Stimulated activated CD4-positive, alpha-beta T cell treated with anti-CD3 and anti-CD28 coated beads, TNF-alpha, amount 100 ng/mL, for 48 hours (primary cell): ENCODE measurements at regions not wholly inside any gene's neighbourhood (a gene's known extent, or its start where the extent isn't known, plus 50 kb on each side); places are given as distances from the start of the nearest gene placed in this dataset.
"Not testable (repeated sequence)": the region's sequence is repeated elsewhere in the genome, so short reads cannot be mapped to it uniquely, and the experiment has no call there.

ENCODE experiments used
- DNase-seq, 3 donors: peaks; one replicate each; pipeline ENCODE4 v3.0.0-alpha.2; 2020; ENCODE audit warnings: low read depth in 3 of 3

DNA sequence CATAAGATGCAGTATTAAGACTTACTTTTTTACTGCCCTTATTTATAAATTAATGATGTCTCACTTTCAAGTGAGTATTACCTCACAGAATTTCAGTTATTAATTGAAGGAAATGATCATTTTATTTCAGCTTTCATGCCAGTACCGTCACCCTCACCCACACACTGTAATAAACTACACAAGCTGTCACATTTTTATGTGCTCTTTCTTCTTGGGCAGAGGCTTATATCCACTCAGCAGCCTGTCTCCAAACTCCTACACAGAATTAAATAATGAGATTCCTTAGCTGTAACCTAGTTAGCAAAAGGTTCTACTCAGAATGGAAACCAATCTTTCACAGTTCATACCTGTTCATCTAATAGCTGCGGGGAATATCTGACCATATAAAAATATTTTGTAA, 1915.8 kb upstream of the CDH6 start:
- DNase-seq, result no peak

DNA sequence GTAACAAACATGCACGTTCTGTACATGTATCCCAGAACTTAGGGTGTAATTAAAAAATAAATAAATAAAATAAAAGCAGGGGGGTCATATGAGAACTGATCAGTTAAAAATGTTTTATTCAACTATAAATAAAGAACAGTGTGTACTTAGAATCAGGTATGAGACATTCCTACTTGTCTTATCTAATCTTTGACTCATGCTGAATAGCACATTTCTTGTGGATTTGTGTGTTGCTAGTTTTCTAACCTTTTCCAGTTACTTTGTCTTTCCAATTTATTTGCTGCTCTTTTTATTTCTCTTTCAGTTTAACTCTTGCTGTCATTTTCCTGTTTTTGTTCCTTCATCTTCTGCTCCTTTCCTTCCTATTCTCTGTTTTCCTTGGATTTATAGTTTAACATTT, 1917.1 kb upstream of the CDH6 start:
- no peak for DNase-seq

DNA sequence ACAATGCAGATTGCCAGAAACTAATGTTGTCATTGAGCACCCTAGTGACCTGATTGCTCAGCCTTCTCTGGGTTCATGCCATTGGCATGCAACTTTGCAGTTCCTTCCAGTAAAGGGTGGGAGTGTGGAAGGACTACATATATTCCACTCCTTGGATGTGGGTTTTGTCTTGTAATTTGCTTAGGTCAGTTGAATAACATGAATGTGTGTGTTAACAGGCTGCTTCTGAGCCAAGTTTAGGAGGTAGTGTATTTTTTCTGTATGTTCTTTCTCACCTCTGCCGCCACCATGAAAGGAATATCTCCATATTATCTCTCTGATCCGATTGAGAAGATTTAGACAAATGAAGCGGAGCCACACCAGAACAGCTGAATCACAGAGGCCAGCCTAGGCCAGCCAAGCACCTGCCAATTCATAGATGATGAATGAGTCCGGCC, 1929.6 kb upstream of the CDH6 start:
- DNase-seq, result no peak

DNA sequence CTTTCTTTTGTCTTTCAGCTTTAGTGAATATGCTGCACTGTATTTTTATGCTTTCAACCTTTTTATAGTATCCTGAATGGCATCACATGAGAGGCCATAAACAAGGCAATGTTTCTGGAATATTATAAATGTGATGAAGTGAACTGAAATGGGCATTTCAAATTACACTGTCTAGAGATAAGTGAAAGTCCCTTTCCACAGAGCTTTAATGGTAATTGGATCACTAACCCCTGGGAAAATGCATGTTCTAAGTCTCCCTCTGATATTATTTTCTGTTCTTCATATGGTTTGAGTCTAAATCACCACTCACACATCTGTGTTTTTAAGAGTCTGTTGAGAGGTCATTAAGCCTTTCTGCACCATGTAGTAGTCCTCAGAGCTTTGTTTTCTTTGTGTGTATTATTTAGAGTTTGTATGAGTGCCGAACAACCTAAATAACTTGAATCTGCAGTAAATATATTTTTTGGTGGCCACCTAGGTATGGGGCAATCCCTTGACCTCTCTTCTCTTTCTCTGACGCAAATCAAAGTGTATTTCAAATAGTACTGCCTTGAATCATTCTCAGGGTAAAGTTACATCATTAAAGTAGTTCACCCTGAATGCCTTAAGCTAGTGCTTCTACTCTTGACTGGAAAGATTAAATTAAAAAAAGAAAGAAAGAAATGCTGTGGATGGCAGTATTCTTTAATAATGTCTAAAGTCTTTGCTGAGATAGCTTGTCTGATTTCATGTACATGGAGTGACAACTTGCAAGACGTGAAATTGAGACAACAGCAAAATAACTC, 1931.0 kb upstream of the CDH6 start:
- no peak for DNase-seq

DNA sequence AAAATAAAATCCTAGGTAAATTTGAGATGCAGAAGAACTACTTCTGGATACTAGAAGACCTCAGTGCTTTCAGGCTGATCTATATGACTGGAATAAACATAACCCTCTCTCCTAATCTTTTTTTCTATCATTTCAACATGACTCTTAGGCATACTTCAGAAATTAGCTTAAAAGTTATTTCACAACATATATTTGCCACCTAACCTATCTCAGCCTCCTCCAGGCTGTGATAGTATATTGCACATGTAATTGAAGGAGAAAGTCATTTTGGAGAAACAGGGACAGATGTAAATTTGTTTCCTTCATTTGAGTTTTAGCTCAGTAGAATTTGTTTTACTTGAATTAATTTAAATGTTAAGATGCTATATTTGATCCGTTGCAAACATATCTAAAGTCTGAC, 1932.3 kb upstream of the CDH6 start:
- DNase-seq, result no peak

DNA sequence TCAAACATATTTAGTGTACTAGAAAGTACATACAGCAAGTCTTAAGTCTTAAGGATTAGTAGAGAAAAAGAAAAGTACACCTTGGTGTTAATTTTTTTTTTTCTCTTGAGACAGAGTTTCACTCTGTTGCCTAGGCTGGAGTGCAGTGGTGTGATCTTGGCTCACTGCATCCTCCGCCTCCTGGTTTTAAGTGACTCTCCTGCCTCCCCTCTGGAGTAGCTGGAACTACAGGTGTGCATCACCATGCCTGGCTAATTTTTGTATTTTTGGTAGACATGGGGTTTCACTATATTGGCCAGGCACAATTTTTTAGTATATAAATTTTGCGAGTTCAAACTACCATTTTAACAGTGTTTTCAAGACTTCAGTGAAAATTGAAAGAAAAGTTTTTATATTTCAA, 1941.1 kb upstream of the CDH6 start:
- no peak for DNase-seq

DNA sequence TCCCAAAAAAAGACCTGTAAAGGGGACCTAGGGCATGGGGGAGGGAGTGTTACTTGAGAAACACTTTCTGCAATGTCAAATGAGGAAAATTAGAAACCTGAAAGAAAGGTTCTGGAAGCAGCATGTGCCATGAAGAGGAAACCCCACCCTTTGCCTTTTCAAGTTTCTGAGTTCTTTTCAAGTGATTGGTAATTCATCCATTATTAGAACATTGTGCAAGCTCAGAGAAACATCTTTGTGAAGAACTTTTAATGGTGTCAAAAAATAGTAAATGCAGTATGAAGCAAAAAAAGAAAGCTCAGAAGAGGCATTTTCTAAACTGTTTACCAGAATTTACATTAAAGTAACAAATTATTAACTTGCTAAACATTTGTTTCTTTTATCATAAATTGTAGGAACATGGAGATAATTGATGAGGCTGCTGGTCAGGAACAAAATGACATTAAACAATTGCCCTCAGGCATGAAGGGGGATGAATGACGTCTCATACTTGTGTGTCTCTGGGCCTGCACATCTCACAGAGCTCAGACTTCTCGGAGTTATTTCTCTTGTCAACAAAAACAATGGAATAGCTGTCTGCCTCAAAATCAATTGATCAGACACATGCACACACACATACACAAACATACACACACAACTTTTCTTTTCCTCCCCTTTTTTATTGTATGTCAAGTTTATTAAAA, 1946.0 kb upstream of the CDH6 start:
- DNase-seq, result no peak

DNA sequence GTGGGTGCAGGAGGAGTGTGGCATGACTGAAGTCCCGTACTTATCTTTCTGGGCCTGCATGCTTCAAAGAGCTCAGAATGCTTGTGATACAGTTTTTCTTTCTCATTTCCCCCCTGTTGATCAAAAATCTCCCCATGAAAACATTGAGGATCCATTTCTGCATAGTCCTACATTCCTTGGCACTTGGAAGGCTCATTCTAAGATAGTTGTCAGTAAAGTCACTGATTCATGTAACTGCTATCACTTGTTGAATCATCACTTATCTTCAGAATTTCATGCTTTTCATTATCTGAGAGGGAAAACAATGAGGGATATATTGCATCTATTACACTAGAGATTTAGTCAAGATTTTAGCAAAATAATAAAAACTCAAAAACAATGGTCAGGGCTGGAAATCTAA, 1953.1 kb upstream of the CDH6 start:
- no peak for DNase-seq

DNA sequence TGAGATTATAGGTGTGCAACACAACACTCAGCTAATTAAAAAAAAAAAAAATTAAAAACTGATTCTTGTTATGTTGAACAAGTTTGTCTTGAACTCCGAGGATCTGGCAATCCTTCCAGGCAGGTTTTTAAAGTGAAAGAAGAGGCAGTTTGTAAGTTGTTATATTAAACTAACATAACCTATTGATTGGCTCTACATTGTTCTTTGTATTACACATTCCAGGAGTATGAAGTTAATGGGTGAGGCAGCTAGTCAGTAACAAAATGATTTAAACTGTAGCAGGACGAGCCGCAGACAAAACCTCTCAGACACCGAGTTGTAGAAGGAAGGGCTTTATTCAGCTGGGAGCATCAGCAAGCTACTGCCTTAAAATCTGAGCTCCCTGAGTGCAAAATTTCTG, 1953.9 kb upstream of the CDH6 start:
- DNase-seq, result no peak

DNA sequence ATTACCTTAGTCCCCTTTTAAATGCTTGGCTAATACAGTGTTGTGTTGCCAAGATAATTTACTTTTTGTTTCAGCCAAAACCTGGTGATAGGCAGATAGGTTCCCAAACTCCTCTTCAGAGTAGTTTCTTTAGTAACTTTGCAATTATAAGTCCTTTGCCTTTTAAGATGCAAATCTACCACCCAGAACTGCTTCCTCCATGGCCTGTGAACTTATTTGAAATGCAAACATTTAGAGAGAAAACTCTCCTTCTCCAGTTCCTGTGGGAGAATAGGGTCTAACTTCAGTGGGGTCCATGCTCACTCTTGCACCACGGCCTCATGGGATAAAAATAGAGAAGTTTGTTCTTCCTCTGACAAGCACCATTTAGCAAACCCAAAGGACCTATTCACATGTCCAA, 1955.4 kb upstream of the CDH6 start:
- DNase-seq, result no peak

DNA sequence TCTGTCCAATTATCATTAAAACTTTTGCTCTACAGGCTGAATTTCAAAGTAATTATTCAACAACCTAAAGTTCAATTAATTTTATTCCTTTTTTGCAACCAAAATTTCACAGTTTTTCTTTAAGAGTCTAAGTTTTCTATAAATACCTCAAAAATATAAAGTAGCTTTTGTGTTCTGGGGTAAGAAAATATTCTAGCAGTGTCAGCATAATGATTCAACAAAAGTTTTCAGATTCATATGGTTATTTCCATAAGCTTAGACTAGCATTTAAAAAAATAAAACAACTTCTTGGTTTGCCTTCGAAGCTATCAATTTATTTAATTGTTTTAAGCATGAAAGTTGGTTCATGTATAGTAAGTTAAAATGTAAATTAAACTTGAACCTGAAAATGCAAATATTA, 1962.3 kb upstream of the CDH6 start:
- no peak for DNase-seq

DNA sequence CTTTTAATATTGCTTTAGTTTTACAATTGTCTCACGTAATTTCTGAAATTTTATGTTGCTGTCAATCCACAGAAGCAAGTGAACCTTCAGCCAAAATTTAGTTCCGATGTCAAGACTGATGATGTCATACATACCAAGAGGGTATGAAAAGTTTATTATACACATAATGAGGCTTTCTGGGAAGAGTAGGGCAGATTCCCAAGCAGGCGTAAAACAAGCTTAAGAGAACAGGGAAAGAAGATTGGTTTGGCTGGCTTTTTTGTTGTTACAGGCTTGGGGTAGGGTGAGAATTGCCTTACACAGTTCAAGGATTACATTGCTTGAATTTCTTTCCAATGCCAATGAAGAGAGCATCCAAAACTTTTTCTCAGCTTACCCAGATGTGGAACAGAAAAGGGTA, 1962.9 kb upstream of the CDH6 start:
- DNase-seq, result no peak

DNA sequence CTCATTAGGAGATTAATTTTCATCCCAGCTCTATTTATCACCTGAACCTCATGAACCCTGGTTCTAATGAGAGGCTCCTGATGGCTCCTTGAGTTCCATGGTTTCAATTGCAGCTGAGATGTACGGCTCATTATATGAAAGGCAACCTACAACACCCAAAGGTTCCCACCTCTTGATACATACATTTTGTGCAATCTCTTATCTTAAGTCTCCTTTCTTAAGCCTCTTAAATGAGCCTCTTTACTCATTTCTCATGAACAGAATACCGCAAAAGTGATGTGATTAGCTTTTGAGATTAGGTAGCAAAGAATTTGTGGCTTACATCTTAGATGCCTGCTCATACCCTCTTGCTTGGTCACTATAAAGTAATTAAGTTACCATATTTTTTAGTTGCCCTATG, 1964.0 kb upstream of the CDH6 start:
- no peak for DNase-seq

DNA sequence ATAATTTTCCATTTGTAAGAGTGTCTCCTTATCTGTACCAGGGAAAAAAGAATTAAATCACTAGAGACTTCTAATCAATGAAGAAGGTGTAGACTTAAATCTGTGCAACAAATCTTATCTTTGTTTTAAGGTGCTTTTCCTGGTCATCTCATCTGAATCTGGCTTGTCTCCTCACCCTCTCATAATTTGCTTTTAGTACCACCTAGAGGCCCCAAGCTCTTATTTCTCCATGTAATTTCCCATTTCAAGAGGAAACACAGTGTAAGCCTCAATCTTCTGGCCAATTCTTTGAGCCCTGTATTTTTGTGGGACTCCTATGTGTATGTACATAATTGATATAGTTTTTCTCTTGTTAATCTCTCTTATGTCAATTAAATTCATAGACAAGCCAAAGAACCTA, 1975.3 kb upstream of the CDH6 start:
- DNase-seq, result no peak

DNA sequence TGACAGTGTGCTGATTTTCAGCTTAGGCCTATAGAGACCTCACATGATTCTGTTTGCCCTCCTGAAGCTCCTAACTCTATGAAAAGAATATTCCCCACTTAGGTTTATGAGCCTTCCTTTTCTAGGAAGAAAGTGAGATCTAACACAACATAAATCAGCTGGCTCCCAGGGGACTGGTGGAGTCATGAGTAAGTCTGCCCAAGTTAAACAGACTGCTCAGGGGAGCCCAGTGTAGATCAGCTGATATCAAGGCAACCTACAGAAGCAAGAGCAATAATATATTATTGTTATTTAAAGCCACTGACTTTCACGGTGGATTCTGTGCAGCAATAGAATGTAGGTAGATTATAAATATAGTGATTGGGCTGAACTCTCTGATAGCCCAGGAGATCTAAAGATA, 1978.6 kb upstream of the CDH6 start:
- DNase-seq, result no peak

DNA sequence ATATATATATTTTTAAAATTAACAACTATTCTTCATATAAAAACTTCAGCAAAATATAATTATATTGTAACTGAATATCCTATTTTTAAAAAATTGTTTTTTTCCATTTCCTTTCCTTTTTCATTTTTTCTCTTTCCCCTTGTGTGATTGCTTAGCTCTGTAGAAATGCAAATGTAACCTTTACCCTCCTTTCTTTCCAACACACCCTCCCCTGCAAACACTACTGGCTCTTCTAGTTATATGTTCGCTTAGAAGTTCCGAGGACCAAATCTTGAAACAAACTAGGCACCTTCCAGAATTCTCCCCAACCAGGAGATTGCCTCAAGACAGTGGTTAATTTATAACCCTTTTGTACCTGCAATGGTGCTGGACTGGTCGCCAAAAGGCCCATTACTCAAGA, 1980.0 kb upstream of the CDH6 start:
- no peak for DNase-seq

DNA sequence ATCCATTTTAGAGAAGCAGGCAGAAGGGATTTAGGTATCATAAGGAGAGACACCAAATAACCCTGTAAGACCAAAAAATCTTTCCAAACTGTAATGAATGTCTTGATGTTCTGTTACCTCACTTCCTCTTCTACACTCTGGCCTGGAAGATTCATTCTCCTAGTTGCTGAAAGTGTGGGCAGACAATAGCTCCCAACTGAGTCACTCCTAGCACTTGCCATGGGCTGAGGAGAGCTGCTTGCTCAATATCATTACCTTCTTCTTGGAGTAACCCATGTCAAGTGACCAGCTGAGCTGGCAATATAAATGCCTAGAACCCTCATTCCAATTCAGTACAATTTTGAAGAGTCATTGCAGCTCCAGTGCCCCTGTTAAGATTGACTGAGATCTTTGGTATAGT, 1985.5 kb upstream of the CDH6 start:
- no peak for DNase-seq

DNA sequence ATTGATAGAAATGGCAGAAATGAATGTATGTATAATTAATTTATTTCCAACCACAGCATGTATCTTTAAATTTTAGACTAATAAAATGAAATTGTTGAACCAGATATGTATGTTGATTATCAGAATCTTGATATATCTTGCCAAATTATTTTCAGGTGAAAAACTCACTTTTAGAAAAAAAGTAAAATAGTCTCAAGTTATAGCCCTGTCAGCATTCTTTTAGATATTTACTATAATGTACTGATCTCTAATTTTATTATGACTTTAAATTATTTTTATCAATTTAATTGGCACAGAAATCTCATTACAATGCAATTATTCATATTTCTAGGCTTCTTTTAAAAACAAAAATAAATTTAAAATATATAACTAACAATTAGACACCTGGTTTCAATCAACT, 1990.4 kb upstream of the CDH6 start:
- no peak for DNase-seq

DNA sequence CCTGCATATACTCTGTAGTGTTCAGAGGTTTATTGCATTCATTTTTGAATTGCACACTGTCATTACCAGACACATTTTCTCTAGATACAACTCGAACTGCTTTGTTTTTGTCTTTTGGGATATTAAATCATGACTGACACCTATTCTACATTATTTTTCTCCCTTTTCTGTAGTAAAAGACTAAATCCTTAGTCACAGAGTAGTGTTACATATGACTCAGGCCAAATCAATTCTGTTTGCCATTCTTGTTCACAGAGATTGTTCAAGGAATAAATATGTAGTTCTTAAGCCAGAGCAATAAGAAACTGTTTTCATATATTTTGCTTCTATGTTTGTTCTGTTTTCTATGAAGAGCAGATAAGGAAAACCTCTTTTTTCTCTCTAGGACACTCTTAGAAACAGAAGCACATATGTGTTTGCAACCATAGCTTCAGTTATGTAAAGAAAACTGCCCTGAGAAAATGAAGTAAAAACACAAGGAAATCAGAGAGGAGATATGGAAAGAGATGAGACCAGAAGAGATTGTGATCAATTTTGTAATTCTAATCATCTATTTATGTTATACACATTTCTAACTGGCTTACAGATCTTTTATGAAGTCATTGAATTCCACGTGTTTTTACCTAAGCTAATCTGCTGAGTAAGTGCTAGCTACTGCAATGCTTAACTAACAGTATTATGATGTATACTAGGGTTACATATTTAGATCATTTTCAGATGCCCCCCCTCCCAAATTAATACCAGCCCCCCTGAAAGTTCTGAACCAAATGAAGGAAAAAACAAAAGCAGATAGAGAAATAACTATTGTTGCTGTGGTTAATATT, 1995.6 kb upstream of the CDH6 start:
- no peak for DNase-seq

DNA sequence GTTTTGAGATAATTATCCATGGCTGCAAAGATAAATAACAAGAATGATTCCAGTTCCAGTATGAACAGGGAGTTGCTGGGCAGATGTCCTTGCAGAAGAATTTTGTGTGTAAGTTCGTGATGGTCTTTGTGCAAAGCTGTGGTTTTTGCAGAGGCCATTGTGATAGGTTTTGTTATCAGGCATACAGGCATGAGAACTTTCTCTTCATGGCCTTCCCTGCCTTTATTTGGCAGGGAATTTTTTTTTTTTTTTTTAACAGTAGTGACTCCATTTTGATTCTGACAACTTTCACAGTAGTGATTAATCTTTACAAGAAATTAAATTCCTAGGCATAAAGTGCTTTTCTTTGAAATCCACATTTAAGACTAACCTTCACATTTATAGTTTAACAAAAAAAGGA, 1999.5 kb upstream of the CDH6 start:
- no peak for DNase-seq

DNA sequence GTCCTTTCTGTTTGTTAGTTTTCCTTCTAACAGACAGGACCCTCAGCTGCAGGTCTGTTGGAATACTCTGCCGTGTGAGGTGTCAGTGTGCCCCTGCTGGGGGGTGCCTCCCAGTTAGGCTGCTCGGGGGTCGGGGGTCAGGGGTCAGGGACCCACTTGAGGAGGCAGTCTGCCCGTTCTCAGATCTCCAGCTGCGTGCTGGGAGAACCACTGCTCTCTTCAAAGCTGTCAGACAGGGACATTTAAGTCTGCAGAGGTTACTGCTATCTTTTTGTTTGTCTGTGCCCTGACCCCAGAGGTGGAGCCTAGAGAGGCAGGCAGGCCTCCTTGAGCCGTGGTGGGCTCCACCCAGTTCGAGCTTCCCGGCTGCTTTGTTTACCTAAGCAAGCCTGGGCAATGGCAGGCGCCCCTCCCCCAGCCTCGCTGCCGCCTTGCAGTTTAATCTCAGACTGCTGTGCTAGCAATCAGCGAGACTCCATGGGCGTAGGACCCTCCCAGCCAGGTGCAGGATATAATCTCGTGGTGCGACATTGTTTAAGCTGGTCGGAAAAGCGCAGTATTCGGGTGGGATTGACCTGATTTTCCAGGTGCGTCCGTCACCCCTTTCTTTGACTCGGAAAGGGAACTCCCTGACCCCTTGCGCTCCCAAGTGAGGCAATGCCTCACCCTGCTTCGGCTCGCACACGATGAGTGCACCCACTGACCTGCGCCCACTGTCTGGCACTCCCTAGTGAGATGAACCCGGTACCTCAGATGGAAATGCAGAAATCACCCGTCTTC, 2002.0 kb upstream of the CDH6 start:
- DNase-seq, result not testable (repeated sequence)

DNA sequence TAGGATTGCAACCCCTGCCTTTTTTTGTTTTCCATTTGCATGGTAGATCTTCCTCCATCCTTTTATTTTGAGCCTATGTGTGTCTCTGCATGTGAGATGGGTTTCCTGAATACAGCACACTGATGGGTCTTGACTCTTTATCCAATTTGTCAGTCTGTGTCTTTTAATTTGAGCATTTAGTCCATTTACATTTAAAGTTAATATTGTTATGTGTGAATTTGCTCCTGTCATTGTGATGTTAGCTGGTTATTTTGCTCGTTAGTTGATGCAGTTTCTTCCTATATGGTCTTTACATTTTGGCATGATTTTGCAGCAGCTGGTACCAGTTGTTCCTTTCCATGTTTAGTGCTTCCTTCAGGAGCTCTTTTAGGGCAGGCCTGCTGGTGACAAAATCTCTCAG, 2003.1 kb upstream of the CDH6 start:
- not testable (repeated sequence) for DNase-seq
